ENCODE measurements at regions not wholly inside any gene's neighbourhood (a gene's known extent, or its start where the extent isn't known, plus 50 kb on each side); places are given as distances from the start of the nearest gene placed in this dataset.

GRCh38 chr2:8096484-8096883 is 585.4 kb upstream of the ID2 start:
- no peak for TF ChIP-seq ZNF274 (IDR thresholded peaks at IDR 0.05; ENCODE audit: low read depth, low read length)
- TF ChIP-seq SUZ12 (IDR thresholded peaks at IDR 0.05; ENCODE audit: extremely low read depth, insufficient read depth, insufficient read length), result no peak

Measured in NT2/D1 (cell line).